GM18867 (cell line): ENCODE measurements at regions not wholly inside any gene's neighbourhood (a gene's known extent, or its start where the extent isn't known, plus 50 kb on each side); places are given as distances from the start of the nearest gene placed in this dataset.
"Not testable (repeated sequence)": the region's sequence is repeated elsewhere in the genome, so short reads cannot be mapped to it uniquely, and the experiment has no call there.

Experiments used
- ATAC-seq: cut with Tn5 transposase; IDR thresholded peaks from one replicate; pipeline ENCODE4 v1.9.1; 2021; ENCODE audit warnings: mild to moderate bottlenecking, moderate library complexity; ENCODE audit not compliant: unreplicated experiment

DNA sequence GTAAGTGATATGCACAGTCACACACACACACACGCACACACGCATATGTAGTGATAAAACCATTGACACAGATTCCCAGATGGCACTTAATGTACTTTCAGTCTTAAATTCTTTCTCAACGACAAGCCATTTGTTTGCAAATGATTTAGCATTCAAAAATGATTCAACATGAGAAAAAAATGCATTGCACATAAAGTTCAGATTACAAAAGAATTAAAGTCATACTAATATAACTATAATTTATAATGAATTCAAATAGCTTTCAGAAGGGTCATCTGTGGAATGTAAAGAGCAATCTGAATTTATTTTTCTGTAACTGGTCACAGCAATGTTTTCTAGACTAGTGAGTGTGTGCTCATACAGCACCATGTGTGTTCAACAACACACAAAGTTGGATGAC is 521.6 kb upstream of the ZNF337 start:
- no peak for ATAC-seq

DNA sequence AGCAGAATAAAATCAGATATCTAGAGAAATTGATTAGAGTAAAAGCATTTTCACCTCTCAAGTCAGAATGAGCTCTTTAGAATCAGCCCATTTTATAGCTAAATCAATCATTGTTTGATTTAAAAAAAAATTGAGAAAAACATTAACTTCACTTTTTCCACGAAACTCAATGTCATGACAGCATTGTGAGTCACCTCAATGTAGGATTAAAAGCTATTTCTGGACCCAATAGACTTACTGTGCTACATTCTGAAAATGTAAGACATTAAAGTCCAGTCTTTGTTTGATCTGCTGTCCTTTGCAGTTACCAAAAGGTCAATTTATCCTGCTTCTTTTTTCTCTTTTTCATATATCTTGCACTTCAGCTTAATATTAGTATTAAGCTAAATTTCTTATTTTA is 519.4 kb upstream of the ZNF337 start:
- no peak for ATAC-seq

DNA sequence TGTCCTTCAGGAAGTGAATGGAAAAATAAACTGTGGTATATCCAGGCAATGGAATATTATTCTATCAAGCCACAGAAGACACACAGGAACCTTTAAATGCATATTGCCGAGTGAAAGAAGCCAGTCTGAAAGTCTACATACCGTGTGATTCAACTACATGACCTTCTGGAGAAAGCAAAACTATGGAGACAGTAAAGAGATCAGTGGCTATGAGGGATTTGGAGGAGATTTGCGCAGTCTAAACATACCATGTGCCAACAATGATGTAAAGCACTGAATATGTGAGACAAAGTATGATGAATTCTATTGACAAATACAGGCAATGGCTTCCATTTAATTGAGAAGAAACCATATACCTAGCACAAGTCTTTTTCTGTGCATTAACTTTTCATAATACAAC is 518.3 kb upstream of the ZNF337 start:
- no peak for ATAC-seq

DNA sequence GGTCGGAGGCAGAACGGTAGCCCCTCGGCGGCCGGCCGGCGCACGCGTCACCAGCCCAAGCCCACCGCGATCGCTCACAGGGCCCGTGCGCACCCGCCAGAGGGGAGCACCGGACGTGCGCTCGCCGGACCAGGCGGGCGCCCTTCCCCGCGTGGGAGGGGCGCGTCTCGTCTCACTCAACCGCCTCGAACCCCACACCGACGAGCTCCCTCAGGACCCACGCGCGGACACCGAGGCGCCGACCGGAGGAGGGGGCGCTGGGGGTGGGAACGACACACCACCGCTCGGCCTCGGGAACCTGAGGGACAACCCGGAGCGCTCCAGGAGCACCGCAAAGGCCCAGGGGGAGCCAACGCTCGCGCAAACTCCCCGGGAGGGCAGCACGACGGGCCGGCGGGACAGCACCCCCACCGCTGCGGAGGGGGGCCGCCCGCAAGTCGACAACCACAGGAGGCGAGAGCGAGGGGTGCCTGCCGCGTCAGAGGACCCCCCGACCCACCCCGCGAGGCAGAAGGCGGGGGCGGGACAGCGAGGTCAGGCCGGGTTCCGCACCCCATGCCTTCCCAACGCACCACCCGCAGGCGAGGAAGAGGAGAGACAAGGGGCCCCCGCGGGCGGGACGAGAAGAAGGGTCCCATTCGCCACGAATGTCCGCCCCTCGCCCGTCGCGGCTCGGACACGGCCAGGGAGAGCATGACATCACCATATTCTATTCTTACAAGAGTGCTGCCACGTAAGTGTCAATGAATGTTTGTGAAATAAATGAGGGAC is 512.7 kb upstream of the ZNF337 start:
- ATAC-seq = no peak

DNA sequence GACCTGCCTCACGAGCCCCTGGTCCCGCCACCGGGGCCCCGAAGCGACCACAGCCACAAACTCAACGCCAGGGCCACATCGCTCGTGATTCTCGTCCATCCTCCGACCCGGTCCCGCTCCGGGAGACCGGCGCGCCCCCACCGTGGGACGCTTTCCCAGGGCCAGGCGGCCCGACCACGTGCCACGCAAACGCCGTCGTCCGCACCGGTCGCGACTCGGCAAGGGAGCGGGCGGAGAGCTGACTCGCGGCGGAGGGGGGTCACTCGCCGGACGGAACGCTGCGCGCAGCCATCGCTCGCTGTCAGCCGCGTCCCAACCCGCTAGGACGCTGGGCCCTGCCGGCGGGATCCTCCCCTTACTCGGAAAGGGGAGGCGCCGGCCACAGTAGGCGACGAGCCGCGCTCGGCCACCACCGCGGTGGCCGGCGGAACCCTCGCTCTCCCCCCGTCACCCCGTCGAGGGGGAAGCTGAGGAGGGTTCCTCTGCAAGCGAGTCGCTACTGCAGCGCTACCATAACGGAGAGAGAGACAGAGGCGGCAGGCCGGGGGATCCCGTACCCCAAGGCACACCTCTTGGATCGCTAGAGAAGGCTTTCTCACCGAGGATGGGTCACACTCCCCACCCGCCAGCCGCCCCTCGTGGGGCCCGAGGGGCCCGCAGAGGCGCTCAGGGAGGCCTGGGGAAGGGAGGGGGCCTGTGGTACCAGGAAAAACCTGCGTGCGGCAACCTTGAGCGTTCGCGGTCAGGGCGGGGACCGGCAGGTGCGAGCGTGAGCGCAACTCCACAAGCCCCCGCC is 511.8 kb upstream of the ZNF337 start:
- ATAC-seq = no peak

DNA sequence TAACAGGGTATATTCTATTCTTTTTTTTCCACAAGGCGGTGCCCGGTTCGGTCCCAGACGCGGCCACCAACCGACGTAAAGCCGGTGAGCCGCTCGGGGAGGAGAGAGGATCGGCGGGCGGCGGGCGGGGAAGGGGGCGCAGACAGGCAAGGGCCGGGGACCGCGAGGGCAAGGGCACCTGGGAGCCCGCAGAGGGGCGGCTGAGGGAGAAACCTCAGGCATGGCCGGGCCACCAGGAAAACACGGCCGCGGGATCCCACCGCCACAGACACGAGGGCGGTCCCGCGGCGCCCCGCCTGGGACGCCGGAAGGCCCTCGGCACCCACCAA is 511.3 kb upstream of the ZNF337 start:
- ATAC-seq = not testable (repeated sequence)

DNA sequence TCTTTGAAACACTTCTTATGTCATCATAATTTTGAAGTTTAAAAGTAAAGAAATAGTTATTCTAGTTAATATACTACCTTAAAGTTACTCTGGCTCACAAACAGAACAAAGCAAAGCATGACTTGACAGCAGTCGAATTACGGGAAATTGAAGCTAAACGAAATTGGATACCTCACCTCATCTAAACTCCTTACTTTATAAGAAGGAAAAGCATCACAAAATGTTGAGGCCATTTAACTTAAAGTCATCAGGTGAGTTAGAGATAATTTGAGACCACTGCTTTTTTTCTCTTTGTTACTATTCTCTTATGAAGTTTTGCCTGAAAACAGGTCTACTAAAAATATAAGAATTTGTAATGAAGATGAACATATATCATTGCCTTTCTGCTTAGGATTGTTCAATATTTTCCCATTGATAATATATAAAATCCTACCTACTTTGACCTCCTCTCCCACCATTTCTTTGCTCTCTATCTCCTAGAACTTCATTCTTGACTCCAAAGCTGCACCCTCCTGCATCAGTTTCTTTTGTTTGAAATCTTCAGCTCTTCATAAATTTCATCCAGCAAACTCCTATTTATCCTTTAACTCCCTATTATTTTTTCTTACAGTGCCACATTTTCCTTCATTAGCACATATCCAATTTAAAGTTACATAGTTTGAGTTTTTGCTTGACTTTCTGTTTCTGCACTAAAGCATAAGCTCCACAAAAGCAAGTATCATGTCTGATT is 510.7 kb upstream of the ZNF337 start:
- no peak for ATAC-seq

DNA sequence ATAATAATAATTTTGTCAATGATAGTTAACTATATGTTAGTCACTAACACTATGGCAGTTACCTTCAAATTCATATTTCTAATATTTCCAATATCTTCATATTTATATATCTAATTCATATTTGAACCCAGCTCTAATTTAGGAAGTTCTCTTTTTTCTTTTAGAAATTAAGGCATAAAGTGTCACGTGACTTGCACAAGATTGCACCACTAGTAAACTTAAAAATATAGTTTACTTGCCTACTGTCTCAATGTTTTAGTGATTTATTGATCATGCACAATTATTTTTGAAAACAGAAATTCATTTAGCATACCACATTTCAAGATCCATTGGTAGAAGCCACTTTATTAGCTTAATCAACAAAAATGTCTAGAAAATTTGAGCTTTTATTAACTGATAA is 508.7 kb upstream of the ZNF337 start:
- no peak for ATAC-seq

DNA sequence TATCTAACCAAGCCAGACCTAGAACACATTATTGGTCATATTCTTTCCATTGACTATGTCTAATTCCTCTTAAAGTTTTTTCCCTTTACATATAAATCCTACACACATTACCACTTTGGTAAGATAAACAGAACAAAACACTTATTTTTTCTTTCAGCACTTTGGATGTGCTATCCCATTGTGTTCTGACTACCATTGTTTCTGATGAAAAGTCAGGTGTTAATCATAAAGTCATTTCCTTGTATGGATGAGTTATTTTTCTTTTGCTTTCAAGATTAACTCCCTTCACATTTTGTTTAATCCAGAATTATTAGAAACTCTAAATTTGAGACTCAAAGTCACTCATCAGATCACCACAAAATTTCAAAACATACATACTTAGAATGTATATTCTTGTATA is 504.4 kb upstream of the ZNF337 start:
- not testable (repeated sequence) for ATAC-seq

DNA sequence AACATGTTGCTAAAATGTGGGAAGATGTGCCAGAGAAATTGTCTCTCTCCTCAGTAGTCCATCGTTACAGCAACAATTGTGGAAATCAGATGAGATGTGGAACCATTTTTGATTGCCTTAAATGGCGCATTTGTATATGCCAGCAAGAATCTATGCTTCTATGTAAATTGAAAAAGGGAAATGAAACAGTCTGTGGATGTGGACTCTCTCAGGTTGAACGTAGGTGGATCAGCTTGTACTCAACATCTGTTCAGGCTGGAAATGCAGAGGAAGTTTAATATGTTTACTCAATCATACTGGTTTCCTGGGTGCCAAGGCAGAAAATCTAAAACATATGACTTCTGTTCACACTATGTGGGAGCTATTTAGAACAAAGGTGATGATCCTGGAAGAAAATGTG is 490.7 kb upstream of the ZNF337 start:
- ATAC-seq = not testable (repeated sequence)

DNA sequence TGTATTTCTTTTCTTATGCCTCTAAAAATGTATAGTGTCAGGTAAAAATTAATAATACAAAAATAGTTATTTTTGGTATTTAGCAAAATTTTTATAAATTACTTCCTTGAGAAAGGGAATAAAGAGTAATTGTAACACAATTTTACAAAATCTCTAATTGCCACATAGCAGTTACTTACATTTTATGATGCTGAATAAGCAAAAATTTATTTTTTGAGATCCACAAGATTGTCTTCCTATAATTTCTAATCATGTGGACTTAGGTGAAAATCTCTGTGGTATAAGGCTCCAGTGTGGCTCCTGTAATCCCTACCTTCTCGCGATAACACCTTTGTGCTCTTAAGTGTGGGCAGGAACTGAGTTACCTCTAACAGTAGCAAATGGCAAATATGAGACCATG is 487.1 kb upstream of the ZNF337 start:
- ATAC-seq = not testable (repeated sequence)

DNA sequence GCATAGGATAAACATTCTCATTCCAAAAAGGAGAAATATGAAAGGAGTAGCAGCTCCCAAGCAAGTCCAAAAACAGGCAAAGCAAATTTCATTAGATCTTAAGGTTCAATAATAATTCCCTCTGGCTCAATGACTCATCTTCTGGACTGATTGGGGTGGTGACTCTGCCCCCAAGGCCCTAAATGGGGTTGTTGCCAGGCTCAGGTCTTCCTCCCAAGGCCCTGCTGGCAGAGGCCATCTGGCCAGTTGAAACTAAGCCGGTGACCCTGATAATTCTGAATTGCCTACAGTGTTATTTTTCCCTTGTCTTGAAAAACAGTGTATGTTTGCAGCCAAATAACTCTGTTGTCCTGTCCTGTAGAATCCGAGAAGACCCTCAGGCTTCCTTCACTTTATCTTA is 484.7 kb upstream of the ZNF337 start:
- ATAC-seq = not testable (repeated sequence)

DNA sequence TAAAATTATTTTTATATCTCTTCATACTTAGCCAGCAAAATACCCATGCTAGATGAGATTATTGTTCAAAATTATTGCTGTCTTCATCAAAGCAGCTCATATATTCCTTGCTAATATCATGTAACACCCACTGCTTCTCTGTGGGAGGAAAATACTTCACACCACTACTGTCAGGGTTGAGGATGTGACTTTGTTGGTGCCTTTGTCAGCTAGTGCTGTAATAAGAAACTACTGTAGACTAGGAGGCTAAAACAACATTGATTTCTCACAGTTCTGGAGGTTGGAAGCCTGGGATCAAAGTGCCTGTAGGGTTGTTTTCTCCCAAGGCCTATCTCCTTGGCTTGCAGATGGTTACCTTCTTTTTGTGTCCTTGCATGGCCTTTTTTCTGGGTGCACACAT is 475.2 kb upstream of the ZNF337 start:
- ATAC-seq = not testable (repeated sequence)

DNA sequence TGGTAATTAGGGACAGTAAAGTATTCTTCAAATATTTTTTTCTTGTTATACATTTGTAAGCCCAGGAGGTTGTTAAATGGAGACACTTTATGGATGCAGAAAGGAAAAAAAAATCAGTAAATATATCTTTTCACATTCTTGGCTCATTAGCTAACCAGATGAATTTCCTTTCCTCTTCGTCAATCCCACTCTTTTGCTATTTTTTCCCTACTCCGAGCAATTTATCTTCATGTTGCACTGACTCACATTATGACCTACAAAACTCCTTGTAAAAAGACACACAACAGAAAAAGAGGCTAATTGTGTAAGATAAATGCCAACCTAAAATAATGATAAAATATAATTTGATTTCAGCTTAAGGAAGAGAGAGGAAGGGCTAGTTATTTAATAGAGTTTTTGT is 472.9 kb upstream of the ZNF337 start:
- no peak for ATAC-seq

DNA sequence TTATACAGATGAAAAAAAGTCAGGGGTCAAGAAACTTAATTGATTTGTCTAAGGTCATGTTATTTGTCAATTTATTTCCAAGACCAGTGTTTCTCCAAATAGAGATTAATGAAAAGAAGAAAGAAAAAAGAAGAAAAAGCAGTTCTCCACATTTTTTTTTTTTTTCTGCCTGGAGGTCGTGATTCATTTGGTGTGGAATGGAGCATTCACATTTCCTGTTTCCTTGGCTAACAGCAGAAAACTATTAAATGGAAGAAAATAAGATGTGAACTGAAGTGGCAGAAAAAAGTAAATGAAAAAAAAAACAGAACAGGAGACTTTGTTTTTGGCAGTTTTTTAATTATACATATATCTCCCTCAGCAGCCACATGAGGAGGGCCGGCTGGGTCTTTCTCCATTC is 470.8 kb upstream of the ZNF337 start:
- ATAC-seq = no peak

DNA sequence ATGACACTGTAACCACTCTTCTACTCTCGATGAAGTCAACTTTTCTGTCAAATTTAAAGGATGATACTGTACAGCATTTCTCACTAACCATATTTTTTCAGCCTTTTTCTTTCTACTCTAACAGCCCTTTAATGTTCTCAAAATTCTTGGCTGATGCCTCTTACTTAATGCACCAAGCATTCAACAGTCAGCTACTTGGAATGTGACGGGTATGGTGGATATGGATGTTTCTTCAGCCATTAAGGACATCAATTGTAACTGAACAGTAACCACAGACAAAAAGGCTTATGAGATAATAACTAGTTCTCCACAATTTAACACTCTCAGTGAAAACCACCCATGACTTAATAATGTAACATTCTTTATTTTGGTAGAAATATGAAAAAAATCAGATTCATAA is 467.2 kb upstream of the ZNF337 start:
- ATAC-seq = no peak

DNA sequence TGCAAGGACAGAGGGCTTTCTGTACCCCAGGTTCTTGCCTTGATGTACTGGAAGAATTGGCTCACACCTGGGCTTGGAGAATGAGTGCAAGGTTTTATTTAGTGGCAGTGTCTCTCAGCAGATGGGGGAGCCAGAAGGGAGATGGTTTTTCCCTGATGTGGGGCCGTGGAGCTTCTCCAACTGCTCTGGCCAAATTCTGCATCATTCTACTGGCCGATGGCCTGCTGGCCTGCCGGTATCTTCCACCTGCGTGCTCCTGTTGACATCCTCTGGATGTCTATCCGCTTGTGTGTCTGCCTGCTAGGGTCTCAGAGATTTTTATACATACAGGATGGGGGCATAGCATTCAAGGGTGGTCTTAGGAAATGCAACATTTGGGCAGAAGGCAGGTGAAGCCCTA is 466.5 kb upstream of the ZNF337 start:
- not testable (repeated sequence) for ATAC-seq

DNA sequence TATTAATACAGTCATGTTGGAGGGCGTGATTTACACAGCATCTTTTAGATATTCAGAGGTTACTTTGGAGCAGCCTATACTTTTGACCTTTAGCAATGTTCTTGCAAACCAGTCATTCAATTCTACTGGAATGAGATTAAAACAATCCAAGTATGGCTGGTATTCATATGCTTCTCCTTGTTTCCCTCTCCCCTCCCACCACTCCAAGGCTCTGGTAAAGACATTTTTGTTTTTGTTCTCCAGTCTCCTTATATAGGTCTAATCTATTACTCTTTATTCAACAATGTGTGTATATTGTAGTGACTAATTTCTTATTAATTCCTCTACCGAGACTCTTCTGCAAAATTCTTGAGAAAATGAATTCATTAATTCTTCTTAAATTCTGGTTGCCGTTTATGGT is 465.1 kb upstream of the ZNF337 start:
- not testable (repeated sequence) for ATAC-seq

DNA sequence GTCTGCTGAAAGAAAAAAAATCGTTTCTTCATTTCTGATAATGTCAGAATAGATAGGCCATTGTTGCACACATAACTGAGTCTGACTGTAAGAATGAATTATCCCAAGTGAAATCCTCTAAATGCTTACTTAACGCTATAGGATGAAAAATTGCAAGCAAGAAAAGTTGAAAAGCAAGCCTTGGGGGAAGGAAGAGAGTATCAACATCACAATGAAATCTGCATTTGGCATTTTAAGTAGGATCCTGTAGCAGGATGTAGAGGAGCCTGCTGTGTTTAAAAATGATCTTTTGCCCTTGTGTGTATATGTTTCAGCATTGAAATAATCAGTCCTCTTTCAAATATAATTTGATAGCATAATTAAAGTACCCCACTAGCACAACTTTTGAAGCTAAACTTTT is 464.3 kb upstream of the ZNF337 start:
- ATAC-seq = not testable (repeated sequence)

DNA sequence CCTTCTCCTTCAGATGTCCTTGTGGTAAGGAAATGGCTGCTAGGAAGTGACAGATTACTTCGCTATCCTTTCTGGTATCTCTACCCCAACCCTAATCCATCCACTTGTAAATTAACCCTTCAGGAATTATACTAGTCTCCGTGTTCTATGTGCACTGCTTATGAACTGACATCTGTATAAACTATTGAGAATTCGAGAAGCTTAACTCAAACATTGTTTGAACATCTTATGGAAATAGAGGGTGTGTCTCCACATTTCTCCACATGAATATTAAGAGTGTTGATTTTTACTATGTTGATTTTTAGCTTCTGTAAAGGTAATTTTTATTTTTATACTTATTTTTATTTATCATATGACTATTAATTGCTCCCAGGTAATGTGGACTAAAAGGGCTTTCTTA is 457.6 kb upstream of the ZNF337 start:
- no peak for ATAC-seq

DNA sequence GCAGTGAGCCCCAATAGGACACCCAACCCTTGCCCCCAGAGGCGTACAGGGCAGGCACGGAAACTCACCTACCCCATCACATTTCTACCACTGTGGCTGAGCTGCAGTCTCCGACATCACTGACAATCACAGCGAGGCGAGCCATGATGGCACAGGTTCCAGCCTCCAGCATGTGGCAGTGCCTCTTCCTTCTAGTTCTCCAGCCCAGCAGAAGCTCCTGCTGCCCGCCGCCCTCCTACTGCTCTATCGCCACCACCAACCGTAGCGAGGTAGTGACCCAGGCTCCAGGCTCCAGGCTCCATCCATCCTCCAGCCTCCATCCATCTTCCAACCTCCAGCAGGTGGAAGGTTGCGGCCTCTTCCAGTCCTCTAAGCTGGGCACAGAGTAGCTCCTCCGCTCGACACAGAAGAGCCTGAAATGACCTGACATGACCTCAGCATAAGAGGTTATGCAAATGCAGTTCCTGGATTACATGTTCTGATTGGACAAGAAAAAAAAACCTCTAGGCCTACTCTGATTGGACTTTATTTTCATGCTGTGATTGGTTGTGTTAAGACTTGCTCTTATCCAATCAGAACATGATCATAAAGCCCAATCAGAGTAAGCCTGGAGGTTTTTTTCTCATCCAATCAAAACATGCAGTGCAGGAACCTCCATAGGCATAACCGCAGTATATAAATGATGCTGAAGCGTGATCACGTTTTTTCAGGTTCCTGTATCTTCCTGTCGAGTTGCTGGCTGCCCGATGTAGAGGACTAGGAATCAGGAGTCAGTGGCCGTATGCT is 438.9 kb upstream of the ZNF337 start:
- no peak for ATAC-seq
